ENCODE measurements at regions not wholly inside any gene's neighbourhood (a gene's known extent, or its start where the extent isn't known, plus 50 kb on each side); places are given as distances from the start of the nearest gene placed in this dataset.
"Not testable (repeated sequence)": the region's sequence is repeated elsewhere in the genome, so short reads cannot be mapped to it uniquely, and the experiment has no call there.

- TF ChIP-seq GATA1 (IDR thresholded peaks at IDR 0.05; ENCODE audit: low read depth, low read length) = no peak
- TF ChIP-seq POLR2A (IDR thresholded peaks at IDR 0.05; ENCODE audit: low read length) = no peak
Observed at GRCh38 chr6:14781772-14782525, 463.9 kb upstream of the JARID2 start.

DNA sequence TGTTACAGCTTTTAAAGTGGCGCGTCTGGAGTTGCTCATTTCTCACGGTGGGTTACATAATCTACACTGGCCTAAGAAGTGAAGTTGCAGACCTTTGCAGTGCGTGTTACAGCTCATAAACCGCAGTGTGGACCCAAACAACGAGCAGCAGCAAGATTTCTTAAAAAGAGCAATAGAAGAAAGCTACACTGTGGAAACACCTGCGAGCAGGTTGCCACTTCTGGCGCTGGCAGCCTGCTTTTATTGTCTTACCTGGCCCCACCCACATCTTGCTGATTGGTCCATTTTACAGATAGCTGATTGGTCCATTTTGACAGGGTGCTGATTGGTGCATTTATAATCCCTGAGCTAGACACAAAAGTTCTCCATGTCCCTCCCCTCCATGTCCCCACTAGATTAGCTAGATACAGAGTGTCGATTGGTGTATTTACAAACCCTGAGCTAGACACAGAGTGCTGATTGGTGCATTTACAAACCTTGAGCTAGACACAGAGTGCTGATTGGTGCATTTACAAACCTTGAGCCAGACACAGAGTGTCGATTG is 462.9 kb upstream of the JARID2 start:
- not testable (repeated sequence) for DNase-seq

More at GRCh38 chr6:14781772-14782525, 463.9 kb upstream of the JARID2 start:
- DNase-seq = peak in 1 of 2 experiments; percentile 49

DNA sequence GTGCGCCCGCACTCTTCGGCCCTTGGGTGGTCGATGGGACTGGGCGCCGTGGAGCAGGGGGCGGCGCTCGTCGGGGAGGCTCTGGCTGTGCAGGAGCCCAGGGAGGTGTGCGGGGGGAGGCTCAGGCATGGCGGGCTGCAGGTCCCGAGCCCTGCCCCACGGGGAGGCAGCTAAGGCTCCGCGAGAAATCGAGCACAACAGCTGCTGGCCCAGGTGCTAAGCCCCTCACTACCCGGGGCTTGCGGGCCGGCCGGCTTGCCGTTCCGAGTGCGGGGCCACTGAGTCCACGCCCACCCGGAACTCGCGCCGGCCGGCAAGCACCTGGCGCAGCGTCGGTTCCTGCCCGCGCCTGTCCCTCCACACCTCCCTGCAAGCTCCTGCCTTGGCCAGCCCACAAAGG is 462.3 kb upstream of the JARID2 start:
- DNase-seq = no peak
- TF ChIP-seq GATA1 (IDR thresholded peaks at IDR 0.05; ENCODE audit: low read depth, low read length) (no peak), POLR2A (IDR thresholded peaks at IDR 0.05; ENCODE audit: low read length) (no peak)

DNA sequence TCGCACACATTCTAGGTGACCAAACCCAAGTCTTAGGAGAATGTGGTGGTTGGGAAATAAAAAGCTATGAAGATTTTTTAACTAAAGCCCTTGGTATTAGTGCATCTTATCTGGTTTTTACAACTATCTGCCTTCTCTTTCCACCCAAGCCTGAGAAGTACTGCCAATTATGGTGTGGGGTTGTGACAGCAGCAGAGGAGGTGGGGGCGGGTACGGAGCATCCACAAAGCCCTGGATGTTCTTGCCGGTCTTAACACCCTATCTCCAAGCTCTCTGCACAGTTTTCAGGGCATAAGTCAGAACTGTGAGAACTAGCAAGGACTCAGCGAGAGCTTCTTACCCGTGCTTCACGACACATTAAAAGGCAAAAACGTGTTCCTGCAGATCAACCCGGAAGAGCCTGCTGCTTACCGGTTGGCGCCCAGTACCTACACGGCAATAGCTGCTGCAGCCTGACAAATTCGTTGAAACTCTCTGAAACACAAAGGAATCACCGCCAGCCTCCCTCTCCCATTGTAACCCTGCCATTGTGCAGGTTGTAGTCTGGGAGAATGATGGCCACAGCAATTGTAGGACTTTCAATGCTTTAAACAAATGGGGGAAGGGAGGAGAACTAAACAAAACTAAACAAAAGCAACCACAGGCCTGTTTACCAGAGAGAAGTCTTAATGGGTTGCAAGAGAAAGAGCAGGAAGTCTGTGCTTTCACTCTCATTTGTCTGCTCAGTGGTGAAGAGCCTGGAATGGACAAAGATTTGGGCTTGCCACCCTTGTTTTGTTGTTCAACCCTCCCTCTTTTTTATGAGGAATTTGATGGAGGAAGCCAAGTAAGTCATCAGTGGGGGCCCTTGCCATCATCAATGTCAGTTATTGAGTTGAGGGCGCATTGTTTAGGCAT is 461.0 kb upstream of the JARID2 start:
- TF ChIP-seq GATA1 (IDR thresholded peaks at IDR 0.05; ENCODE audit: low read depth, low read length) (no peak), POLR2A (IDR thresholded peaks at IDR 0.05; ENCODE audit: low read length) (no peak)
- no peak for DNase-seq

GRCh38 chr6:14785493-14785790 is 460.4 kb upstream of the JARID2 start:
- no peak for DNase-seq
- TF ChIP-seq GATA1 (IDR thresholded peaks at IDR 0.05; ENCODE audit: low read depth, low read length) = no peak
- no peak for TF ChIP-seq POLR2A (IDR thresholded peaks at IDR 0.05; ENCODE audit: low read length)

GRCh38 chr6:14786008-14786407 is 459.9 kb upstream of the JARID2 start:
- no peak for DNase-seq
- no peak for TF ChIP-seq POLR2A (IDR thresholded peaks at IDR 0.05; ENCODE audit: low read length)
- no peak for TF ChIP-seq GATA1 (IDR thresholded peaks at IDR 0.05; ENCODE audit: low read depth, low read length)

GRCh38 chr6:14786455-14786854 is 459.4 kb upstream of the JARID2 start:
- TF ChIP-seq GATA1 (IDR thresholded peaks at IDR 0.05; ENCODE audit: low read depth, low read length) (no peak), POLR2A (IDR thresholded peaks at IDR 0.05; ENCODE audit: low read length) (no peak)

DNA sequence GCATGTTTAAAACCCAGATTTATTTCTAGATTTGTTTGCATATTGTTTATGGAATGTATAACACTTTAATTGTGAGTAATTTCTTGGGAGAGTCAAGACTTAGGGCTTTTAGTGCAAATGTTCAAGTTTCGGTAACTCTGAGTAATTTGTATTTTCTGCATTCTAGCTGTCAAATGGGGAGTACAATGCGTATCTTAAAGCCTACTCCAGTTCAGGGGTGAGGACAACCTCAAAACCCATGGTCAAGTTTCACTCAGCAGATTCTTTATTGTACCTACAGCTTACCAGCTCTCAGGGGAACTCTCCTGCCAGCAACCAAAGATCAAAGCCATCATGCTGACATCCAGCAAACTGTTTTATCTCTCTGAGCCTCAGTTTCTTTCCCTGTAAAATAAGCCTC is 458.6 kb upstream of the JARID2 start:
- DNase-seq = no peak
- TF ChIP-seq GATA1 (IDR thresholded peaks at IDR 0.05; ENCODE audit: low read depth, low read length) (no peak), POLR2A (IDR thresholded peaks at IDR 0.05; ENCODE audit: low read length) (no peak)

More at GRCh38 chr6:14786455-14786854, 459.4 kb upstream of the JARID2 start:
- DNase-seq = no peak

DNA sequence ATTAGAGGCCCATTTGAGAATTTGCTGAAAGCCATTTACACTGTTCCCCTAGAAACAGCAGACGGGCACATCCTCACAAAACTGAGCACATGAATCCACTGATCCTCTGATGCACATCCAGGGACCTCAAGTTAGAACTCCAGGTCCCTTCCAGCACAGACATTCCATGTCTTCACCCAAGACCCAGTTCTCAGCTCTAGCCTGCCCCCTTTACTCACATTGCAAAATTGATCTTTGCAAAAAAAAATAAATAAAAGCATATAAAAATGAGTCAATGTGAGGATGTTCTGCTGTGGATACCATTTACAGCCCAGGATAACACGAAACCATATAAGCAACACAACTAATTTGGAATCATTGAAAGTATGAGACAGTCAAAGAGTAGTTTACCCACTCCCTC is 458.2 kb upstream of the JARID2 start:
- DNase-seq = no peak
- TF ChIP-seq POLR2A (IDR thresholded peaks at IDR 0.05; ENCODE audit: low read length) (no peak), GATA1 (IDR thresholded peaks at IDR 0.05; ENCODE audit: low read depth, low read length) (no peak)

DNA sequence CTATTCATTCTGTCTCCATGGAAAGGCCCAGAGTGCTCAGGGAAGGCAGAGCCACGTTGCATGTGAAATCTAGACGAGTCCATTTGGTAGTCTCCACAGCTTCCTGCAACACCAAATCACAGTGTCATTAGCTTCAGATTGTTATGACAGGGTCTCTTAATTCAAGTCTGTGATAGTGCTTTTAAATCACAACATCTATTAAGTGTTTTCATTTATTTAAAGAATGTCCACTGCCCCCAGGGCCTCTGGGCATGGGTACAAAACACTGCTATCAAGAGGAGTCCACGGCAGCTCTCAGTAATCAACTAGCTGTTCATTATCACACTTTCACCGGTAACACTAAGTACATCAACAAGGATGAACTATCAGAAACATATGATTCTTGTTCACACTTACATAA is 455.9 kb upstream of the JARID2 start:
- no peak for DNase-seq

DNA sequence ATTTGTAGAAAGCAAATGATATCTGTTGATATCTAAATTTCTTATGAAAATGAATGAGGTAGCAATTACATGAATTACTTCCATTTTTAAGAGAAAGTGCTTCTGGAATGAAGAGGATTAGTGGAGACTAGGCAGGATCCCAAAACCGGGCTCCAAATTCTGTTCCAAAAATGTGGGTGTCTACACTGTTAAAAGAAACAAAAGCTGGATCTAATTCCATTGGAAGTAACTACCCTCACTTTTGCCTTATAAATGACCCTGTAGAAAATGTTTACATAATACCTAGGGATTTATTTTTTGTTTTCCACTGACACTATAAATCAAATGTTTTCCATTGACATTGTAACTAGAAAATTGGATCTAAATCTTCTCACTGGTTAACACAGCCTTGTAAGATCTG is 454.9 kb upstream of the JARID2 start:
- DNase-seq = no peak
- TF ChIP-seq POLR2A (IDR thresholded peaks at IDR 0.05; ENCODE audit: low read length) (no peak), GATA1 (IDR thresholded peaks at IDR 0.05; ENCODE audit: low read depth, low read length) (no peak)

More for the DNA sequence above, 455.9 kb upstream of the JARID2 start:
- TF ChIP-seq POLR2A (IDR thresholded peaks at IDR 0.05; ENCODE audit: low read length) = no peak
- TF ChIP-seq GATA1 (IDR thresholded peaks at IDR 0.05; ENCODE audit: low read depth, low read length) = no peak

DNA sequence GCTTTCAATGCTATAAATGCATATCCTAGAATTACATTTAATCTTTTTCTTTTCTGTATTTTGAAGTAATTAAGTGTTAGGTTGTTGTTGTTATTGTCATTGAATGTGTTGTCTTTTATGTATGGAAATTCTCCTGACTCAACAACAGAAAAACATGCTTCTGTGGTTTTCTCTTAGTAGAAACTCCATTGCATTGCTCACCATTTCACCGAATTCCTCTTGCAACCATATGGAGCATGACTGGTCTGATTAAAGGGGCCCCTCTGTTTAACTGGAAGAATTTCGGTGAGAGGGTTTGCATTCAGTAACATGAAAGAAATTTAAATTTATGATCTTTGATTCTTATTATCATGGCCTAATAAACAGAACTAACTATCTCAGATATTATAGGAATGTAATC is 454.3 kb upstream of the JARID2 start:
- TF ChIP-seq POLR2A (IDR thresholded peaks at IDR 0.05; ENCODE audit: low read length) (no peak), GATA1 (IDR thresholded peaks at IDR 0.05; ENCODE audit: low read depth, low read length) (no peak)
- no peak for DNase-seq

DNA sequence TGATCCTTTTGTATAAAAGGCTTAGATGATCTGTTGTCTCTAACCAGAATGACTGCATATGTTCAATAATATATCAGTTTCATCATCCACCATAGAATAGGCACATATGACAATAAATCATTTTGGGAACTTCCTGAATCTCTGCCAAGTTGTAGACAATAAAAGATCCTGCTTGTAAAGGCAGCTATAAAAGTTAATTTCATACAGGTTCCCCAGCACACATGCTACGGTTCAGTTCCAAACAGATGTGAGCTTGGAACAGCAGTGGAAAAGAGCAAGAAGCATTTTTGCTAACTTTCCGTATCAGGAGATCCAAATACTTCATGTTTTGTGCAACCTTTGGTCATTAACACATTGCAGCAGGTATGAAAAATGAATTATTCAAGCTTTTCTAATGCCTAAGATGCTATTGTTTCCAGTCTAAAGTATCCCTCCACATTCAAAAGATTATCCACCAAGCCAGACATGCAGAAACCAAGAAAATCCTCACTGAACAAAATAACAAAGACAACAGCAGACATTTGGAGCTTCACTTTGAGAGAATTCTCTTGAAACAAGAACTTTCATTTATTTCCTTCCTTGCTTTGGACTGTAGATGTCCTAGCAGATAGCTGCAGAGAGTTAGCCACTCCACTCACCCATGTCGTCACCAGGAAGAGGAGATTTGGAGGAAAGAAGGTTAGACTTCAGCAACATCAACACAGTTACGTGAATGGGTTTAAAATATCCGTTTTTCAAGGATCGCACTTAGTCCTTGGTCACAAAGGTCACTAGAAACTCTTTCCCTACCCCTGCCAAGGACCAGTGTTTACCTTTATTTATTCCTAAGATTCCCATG is 453.5 kb upstream of the JARID2 start:
- no peak for DNase-seq
- no peak for TF ChIP-seq POLR2A (IDR thresholded peaks at IDR 0.05; ENCODE audit: low read length)
- TF ChIP-seq GATA1 (IDR thresholded peaks at IDR 0.05; ENCODE audit: low read depth, low read length) = no peak

GRCh38 chr6:14795451-14795850 is 450.4 kb upstream of the JARID2 start:
- no peak for DNase-seq
- TF ChIP-seq GATA1 (IDR thresholded peaks at IDR 0.05; ENCODE audit: low read depth, low read length) = no peak
- no peak for TF ChIP-seq POLR2A (IDR thresholded peaks at IDR 0.05; ENCODE audit: low read length)

Measured in erythroblast (primary cell).